Right atrium auricular region (tissue), 2 donors: ENCODE measurements at regions not wholly inside any gene's neighbourhood (a gene's known extent, or its start where the extent isn't known, plus 50 kb on each side); places are given as distances from the start of the nearest gene placed in this dataset.
"Not testable (repeated sequence)": the region's sequence is repeated elsewhere in the genome, so short reads cannot be mapped to it uniquely, and the experiment has no call there.

ENCODE experiments used
- DNase-seq: peaks from one replicate; pipeline ENCODE4 v3.0.0-alpha.2; 2019; ENCODE audit warnings: low spot score
- H3K27ac ChIP-seq, 2 donors: fragments of 200-600 bp; sonication (generic); 1 replicate in 1 of 2; 2 replicates in 1 of 2; pipeline ENCODE4 v1.5.1; 2016 to 2019
- H3K27me3 ChIP-seq, 2 donors: fragments of 200-600 bp; sonication (generic); one replicate each; pipeline versions ENCODE4 v1.5.1 to v1.6.0; 2017 to 2019
- H3K36me3 ChIP-seq: fragments of 200-600 bp; sonication (generic); one replicate; pipeline ENCODE4 v1.5.1; 2016
- H3K4me1 ChIP-seq, 2 donors: fragments of 200-600 bp; sonication (generic); one replicate each; pipeline versions ENCODE4 v1.5.1 to v1.6.0; 2017 to 2019
- H3K4me3 ChIP-seq, 2 donors: fragments of 200-600 bp; sonication (generic); 1 replicate in 1 of 2; 2 replicates in 1 of 2; pipeline ENCODE4 v1.5.1; 2017 to 2019; ENCODE audit warnings: mild to moderate bottlenecking in 1 of 2, moderate library complexity in 1 of 2
- H3K9me3 ChIP-seq, 2 donors: fragments of 200-600 bp; sonication (generic); one replicate each; pipeline ENCODE4 v1.5.1; 2019
- TF ChIP-seq, protein P1 (sequence below), 2 donors: fragments of 200-600 bp; sonication (generic); IDR thresholded peaks; one replicate each; pipeline ENCODE4 v1.5.1; 2019; ENCODE audit warnings: antibody characterized with exemption in 2 of 2

DNA sequence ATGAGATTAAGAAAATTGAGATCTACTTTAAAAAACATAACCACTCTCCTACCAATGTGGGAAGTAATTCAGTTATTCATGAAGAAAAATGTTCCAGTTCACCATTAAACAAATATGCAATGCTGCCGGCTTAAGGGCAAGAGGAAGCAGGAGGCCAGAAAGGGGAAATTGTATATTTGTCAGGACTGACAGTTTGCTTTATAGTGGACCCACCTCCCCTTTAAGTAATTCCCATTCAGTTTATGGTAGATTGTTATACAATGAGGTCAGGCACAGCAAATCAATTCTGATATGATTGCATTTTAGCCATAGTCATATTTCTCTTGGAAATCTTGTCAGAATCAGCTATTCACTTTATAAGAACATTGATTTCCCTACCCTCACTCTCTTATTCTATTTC lies 547.8 kb downstream of the FRK start:
- Histone ChIP-seq H3K27me3 (no peaks in the 10 kb centered on the region), H3K4me3 (no peak overlapping the region), H3K36me3 (no peaks in the 10 kb centered on the region), H3K4me1 (no peaks in the 10 kb centered on the region), H3K27ac (no peak overlapping the region), H3K9me3 (no peaks in the 10 kb centered on the region)
- no peak for DNase-seq
- TF ChIP-seq, protein P1, sequence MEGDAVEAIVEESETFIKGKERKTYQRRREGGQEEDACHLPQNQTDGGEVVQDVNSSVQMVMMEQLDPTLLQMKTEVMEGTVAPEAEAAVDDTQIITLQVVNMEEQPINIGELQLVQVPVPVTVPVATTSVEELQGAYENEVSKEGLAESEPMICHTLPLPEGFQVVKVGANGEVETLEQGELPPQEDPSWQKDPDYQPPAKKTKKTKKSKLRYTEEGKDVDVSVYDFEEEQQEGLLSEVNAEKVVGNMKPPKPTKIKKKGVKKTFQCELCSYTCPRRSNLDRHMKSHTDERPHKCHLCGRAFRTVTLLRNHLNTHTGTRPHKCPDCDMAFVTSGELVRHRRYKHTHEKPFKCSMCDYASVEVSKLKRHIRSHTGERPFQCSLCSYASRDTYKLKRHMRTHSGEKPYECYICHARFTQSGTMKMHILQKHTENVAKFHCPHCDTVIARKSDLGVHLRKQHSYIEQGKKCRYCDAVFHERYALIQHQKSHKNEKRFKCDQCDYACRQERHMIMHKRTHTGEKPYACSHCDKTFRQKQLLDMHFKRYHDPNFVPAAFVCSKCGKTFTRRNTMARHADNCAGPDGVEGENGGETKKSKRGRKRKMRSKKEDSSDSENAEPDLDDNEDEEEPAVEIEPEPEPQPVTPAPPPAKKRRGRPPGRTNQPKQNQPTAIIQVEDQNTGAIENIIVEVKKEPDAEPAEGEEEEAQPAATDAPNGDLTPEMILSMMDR (IDR thresholded peaks at IDR 0.05) = no peak

DNA sequence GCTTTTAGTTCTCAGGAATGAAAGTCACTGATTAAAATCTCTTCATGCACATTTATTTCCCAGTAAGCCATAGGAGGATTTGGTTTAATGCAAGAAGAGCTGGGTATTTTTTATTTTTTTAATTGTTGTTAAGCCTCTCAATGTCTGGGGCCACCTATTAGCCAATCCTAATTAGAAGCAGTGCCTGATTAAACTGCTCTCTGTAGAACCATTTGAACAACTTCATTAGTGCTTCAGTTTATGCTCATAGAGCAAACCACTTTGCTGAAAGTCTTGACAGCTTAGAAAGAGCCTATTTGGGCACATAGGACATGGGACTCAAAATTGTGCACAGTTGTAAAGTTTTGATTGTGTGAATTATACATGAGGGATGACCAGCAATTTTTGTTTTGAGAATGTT lies 548.9 kb downstream of the FRK start:
- TF ChIP-seq, protein P1 (IDR thresholded peaks at IDR 0.05) = no peak
- DNase-seq = no peak
- H3K9me3 ChIP-seq = no peaks in the 10 kb centered on the region

DNA sequence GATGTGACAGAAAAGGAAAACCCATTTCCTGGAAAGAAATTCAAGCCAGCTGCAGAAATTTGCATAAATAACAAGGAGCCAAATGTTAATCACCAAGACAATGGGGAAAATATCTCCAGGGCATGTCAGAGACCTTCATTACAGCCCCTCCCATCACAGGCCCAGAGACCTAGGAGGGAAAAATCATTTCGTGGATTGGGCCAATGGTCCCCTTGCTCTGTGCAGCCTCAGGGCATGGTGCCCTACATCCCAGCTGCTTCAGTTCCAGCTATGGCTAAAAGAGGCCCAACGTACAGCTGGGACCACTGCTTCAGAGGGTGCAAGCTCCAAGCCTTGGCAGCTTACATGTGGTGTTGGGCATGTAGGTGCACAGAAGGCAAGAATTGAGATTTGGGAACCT lies 558.3 kb downstream of the FRK start:
- H3K27ac ChIP-seq, DNase-seq, H3K36me3 ChIP-seq: not testable (repeated sequence)

More for the DNA sequence above, 548.9 kb downstream of the FRK start:
- Histone ChIP-seq H3K4me3 (no peak overlapping the region), H3K4me1 (no peaks in the 10 kb centered on the region), H3K27me3 (no peaks in the 10 kb centered on the region), H3K27ac (no peak overlapping the region), H3K36me3 (no peaks in the 10 kb centered on the region)

DNA sequence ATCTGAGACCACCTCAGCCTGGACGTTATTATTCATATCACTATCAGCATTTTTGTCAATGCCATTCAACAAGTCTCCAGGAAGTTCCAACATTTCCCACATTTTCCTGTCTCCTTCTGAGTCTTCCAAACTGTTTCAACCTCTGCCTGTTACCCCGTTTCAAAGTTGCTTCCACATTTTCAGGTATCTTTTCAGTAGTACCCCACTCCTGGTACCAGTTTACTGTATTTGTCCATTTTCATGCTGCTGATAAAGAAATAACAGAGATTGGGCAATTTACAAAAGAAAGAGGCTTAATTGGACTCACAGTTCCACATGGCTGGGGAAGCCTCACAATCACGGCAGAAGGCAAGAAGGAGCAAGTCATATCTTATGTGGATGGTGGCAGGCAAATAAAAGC lies 565.5 kb downstream of the FRK start:
- Histone ChIP-seq H3K36me3 (no peaks in the 10 kb centered on the region), H3K27ac (no peak overlapping the region), H3K4me1 (no peaks in the 10 kb centered on the region), H3K4me3 (no peak overlapping the region), H3K9me3 (peaks cover 0 to 14% of the 10 kb centered on the region in 2 donors), H3K27me3 (no peaks in the 10 kb centered on the region)
- TF ChIP-seq, protein P1 (IDR thresholded peaks at IDR 0.05) = no peak
- no peak for DNase-seq

More for the DNA sequence above, 558.3 kb downstream of the FRK start:
- not testable (repeated sequence) for H3K9me3 ChIP-seq, H3K4me1 ChIP-seq, H3K27me3 ChIP-seq, H3K4me3 ChIP-seq

DNA sequence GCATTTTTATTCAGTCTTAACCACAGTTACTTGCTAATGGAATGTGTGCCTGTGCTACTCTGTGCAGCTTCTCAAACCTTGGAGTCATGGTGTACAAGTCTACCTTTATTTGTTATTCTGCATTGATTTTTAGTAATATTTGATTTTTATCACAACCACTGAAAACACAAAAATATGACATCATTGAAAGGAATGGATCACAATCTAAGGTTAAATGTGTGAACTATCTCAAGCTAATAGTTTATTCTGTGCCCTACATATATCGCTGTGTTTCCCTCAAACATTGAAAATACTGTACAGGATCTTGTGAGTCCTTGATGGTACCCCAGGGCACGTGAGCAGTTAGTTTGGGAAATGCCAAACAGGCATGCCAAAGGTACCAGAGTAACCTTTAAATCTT lies 573.4 kb downstream of the FRK start:
- H3K4me1 ChIP-seq = no peaks in the 10 kb centered on the region
- H3K27ac ChIP-seq = no peak overlapping the region
- no peak overlapping the region for H3K4me3 ChIP-seq
- TF ChIP-seq, protein P1 (IDR thresholded peaks at IDR 0.05) = no peak
- DNase-seq = no peak
- H3K27me3 ChIP-seq = no peaks in the 10 kb centered on the region
- H3K36me3 ChIP-seq = no peaks in the 10 kb centered on the region
- no peaks in the 10 kb centered on the region for H3K9me3 ChIP-seq

DNA sequence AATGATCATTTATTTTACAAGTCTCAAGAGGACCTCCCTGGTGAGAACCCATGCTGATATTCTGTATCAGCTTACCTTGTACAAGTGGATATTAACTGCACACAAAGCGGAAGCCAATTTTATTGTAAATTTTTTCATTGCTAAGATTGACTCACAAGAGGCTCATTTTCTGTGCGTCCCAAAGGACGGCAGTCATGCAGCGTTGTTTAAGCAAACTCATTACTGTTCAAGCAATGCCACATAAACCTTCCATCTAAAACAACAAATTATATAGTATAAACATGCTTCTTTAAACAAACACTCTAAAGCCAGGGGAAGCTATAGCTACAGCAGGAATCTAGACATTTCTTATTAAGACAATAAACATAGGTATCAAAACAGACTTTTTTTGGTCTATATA lies 575.3 kb downstream of the FRK start:
- Histone ChIP-seq H3K36me3 (no peaks in the 10 kb centered on the region), H3K27ac (no peak overlapping the region)
- TF ChIP-seq, protein P1 (IDR thresholded peaks at IDR 0.05) = no peak

DNA sequence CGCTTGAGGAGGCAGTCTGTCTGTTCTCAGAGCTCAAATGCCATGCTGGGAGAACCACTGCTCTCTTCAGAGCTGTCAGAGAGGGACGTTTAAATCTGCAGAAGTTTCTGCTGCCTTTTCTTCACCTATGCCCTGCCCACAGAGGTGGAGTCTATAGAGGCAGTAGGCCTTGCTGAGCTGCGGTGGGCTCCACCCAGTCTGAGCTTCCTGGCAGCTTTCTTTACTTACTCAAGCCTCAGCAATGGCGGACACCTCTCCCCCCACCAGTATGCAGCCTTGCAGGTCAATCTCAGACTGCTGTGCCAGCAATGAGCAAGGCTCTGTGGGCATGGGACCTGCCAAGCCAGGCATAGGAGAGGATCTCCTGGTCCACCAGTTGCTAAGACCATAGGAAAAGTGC lies 580.1 kb downstream of the FRK start:
- H3K27ac ChIP-seq, H3K27me3 ChIP-seq, H3K4me3 ChIP-seq, H3K9me3 ChIP-seq, H3K36me3 ChIP-seq, H3K4me1 ChIP-seq, DNase-seq: not testable (repeated sequence)

More for the DNA sequence above, 575.3 kb downstream of the FRK start:
- Histone ChIP-seq H3K4me1 (no peaks in the 10 kb centered on the region), H3K9me3 (no peaks in the 10 kb centered on the region), H3K4me3 (no peak overlapping the region), H3K27me3 (no peaks in the 10 kb centered on the region)
- DNase-seq = no peak
